ENCODE measurements at regions not wholly inside any gene's neighbourhood (a gene's known extent, or its start where the extent isn't known, plus 50 kb on each side); places are given as distances from the start of the nearest gene placed in this dataset.

GRCh38 chr14:61875483-61875882 lies 113.3 kb downstream of the SNAPC1 start:
- TF ChIP-seq POLR2A (IDR thresholded peaks at IDR 0.05), result no peak
- TF ChIP-seq CTCF (IDR thresholded peaks at IDR 0.05), result no peak
- no peak for TF ChIP-seq EP300 (IDR thresholded peaks at IDR 0.05)
